Stimulated activated CD4-positive, alpha-beta T cell treated with anti-CD3 and anti-CD28 coated beads, Interleukin-12 subunit alpha, Interleukin-12 subunit beta, amount 100 ng/mL, for 4 hours (primary cell): ENCODE measurements at regions not wholly inside any gene's neighbourhood (a gene's known extent, or its start where the extent isn't known, plus 50 kb on each side); places are given as distances from the start of the nearest gene placed in this dataset.
"Not testable (repeated sequence)": the region's sequence is repeated elsewhere in the genome, so short reads cannot be mapped to it uniquely, and the experiment has no call there.

ENCODE experiments used
- DNase-seq: peaks from one replicate; pipeline ENCODE4 v3.0.0-alpha.2; 2020

- DNase-seq: no peak
Observed at GRCh38 chr1:224791362-224791941, 138.0 kb upstream of the DNAH14 start.

- DNase-seq: no peak
Observed at GRCh38 chr1:224795591-224795990, 133.9 kb upstream of the DNAH14 start.

GRCh38 chr1:224799083-224799482, 130.4 kb upstream of the DNAH14 start:
- no peak for DNase-seq

GRCh38 chr1:224800486-224801119, 128.9 kb upstream of the DNAH14 start:
- DNase-seq: no peak

- DNase-seq: no peak
Observed at GRCh38 chr1:224801844-224802490, 127.5 kb upstream of the DNAH14 start.

GRCh38 chr1:224802617-224803016, 126.9 kb upstream of the DNAH14 start:
- DNase-seq: no peak

GRCh38 chr1:224804220-224804619, 125.3 kb upstream of the DNAH14 start:
- DNase-seq: no peak

GRCh38 chr1:224805889-224806288, 123.6 kb upstream of the DNAH14 start:
- no peak for DNase-seq

- DNase-seq: no peak
Observed at GRCh38 chr1:224809137-224809536, 120.3 kb upstream of the DNAH14 start.

GRCh38 chr1:224809613-224810012, 119.9 kb upstream of the DNAH14 start:
- no peak for DNase-seq

GRCh38 chr1:224811564-224811963, 117.9 kb upstream of the DNAH14 start:
- no peak for DNase-seq

- no peak for DNase-seq
Observed at GRCh38 chr1:224815647-224816046, 113.8 kb upstream of the DNAH14 start.

GRCh38 chr1:224816062-224816461, 113.4 kb upstream of the DNAH14 start:
- no peak for DNase-seq

- DNase-seq: no peak
Observed at GRCh38 chr1:224817382-224817781, 112.1 kb upstream of the DNAH14 start.

GRCh38 chr1:224819861-224820260, 109.6 kb upstream of the DNAH14 start:
- DNase-seq: no peak

- DNase-seq: no peak
Observed at GRCh38 chr1:224820341-224820740, 109.1 kb upstream of the DNAH14 start.

GRCh38 chr1:224821751-224822150, 107.7 kb upstream of the DNAH14 start:
- DNase-seq: not testable (repeated sequence)

GRCh38 chr1:224825525-224826000, 103.9 kb upstream of the DNAH14 start:
- DNase-seq: no peak

- DNase-seq: no peak
Observed at GRCh38 chr1:224828691-224829090, 100.8 kb upstream of the DNAH14 start.

GRCh38 chr1:224831501-224831900, 98.0 kb upstream of the DNAH14 start:
- no peak for DNase-seq

- DNase-seq: not testable (repeated sequence)
Observed at GRCh38 chr1:224839648-224840300, 89.7 kb upstream of the DNAH14 start.

GRCh38 chr1:224841803-224842202, 87.7 kb upstream of the DNAH14 start:
- DNase-seq: not testable (repeated sequence)

- no peak for DNase-seq
Observed at GRCh38 chr1:224846119-224846907, 83.2 kb upstream of the DNAH14 start.
